Motor neuron (in vitro differentiated cells): ENCODE measurements at regions not wholly inside any gene's neighbourhood (a gene's known extent, or its start where the extent isn't known, plus 50 kb on each side); places are given as distances from the start of the nearest gene placed in this dataset.
"Not testable (repeated sequence)": the region's sequence is repeated elsewhere in the genome, so short reads cannot be mapped to it uniquely, and the experiment has no call there.

Source experiments
- ATAC-seq, 8 experiments: fragments of 200-7000 bp; cut with Tn5 transposase; replicated peaks in 6 of 8; 2 replicates each; pipeline ENCODE4 v1.8.0; 2021; ENCODE audit warnings: mild to moderate bottlenecking in 8 of 8, moderate library complexity in 8 of 8
- H3K27ac ChIP-seq, 2 donors: fragments of 250-450 bp; sonication (Bioruptor Pico); 2 replicates each; pipeline ENCODE4 v1.9.0; 2021; ENCODE audit warnings: antibody characterized with exemption in 2 of 2, mild to moderate bottlenecking in 2 of 2, moderate library complexity in 1 of 2
- H3K4me1 ChIP-seq, 2 donors: fragments of 250-450 bp; sonication (Bioruptor Pico); replicated peaks in 1 of 2; 2 replicates each; pipeline ENCODE4 v1.6.1; 2021; ENCODE audit warnings: antibody characterized with exemption in 2 of 2, mild to moderate bottlenecking in 2 of 2, moderate library complexity in 1 of 2
- H3K4me3 ChIP-seq, 5 donors: fragments of 250-450 bp; sonication (Bioruptor Pico); 2 replicates each; pipeline ENCODE4 v1.9.0; 2021; ENCODE audit warnings: antibody characterized with exemption in 5 of 5, mild to moderate bottlenecking in 5 of 5, moderate library complexity in 4 of 5
- WGBS, 10 experiments: fragments of 450-650 bp; shearing (Covaris generic); methylation state at CpG; one replicate each; pipeline ENCODE4 v1.0.0; 2022; 5-methylcytosine and 5-hydroxymethylcytosine counted together
- in situ Hi-C, 9 experiments: fragments of 400-800 bp; cut with MboI; loops; one replicate each; pipeline ENCODE4 v1.15.0; 2021; ENCODE audit warnings: low sequenced_read_pairs in 9 of 9, low pct_unique_long_range_greater_than_20kb in 2 of 9; ENCODE audit not compliant: unreplicated experiment in 9 of 9

DNA sequence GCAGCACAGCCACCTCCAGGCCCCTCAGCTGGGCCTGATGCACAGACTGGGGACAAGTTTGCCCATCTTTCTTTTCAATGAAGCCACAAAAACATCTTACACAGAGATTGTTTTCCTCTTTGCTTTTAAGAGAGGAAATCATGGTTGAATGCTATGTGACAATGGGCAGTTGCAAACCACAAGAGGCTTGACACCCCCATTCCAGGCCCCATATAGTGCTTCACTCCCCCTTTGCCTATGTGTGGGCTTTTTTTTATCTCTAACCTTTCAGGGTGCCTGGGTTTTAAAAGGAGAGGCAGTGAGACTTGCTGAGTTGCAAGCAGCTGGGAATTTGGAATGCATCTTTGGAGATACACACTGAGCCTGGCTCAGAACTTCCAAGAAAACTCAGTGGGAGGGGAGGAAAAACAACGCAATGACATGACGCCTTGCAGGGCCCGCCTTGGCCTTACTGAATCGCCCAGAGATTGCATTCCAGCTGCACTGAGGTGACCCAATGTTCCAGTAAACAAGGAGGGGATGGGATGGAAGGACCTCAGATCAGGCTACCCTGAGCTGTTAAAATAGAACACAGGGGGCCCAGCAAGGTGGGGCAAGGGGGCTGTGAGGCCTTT lies 145.2 kb upstream of the ZNF648 start:
- 23 to 75% (median 65%) methylated on average over 2 to 4 of the region's 4 CpGs; no CpG with 5 or more reads in 4 of the 10 experiments for WGBS, 10 experiments
- in situ Hi-C loops = no loop called here
- peak in 2 of 8 experiments; percentile 61 to 81 for ATAC-seq
- no peaks in the 10 kb centered on the region for H3K4me1 ChIP-seq
- H3K27ac ChIP-seq = no peak overlapping the region
- H3K4me3 ChIP-seq = no peak overlapping the region

GRCh38 chr1:182205351-182206022 lies 144.0 kb upstream of the ZNF648 start:
- in situ Hi-C loops = no loop called here
- Histone ChIP-seq H3K4me3 (no peak overlapping the region), H3K27ac (no peak overlapping the region), H3K4me1 (no peaks in the 10 kb centered on the region)
- peak in 3 of 8 experiments; percentile 37 to 67 (median 50) for ATAC-seq

DNA sequence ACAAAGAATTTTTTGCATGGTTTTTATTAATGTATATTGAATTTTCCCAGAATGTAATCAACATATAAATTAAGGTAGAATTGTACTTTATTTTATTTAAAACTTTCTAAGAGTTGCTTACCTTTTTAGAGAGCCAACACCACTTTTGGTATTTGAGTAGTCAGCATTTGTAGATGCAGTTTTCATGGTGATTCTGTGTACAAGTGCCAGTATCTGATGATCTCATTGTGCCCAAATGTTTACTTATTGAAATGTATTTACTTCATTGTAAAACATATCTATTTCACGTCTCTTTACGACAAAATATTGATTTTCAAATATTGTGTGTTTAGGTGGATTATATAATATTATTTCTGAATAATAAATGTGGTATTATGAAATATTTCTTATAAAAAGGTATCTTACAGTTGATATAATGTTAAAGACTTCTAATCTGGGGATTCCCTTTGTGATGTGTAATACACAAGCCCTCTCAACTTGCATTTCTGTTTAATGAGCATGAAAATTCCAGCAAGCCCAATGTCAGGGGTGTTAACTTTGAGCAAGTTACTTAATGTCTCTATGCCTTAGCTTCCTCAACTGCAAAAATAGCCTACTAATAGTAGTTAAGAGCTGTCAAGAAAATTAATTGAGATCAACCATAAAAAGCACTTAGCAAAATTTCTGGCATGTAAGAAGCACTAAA lies 141.8 kb upstream of the ZNF648 start:
- no peak for ATAC-seq
- no peak overlapping the region for H3K27ac ChIP-seq
- in situ Hi-C loops = no loop called here
- H3K4me1 ChIP-seq = no peaks in the 10 kb centered on the region
- WGBS, 10 experiments = 70 to 100% (median 96%) methylated on average over 1 to 2 of the region's 2 CpGs
- no peak overlapping the region for H3K4me3 ChIP-seq

GRCh38 chr1:182201490-182201889 lies 140.0 kb upstream of the ZNF648 start:
- ATAC-seq, H3K4me3 ChIP-seq, in situ Hi-C loops, H3K4me1 ChIP-seq, H3K27ac ChIP-seq: not testable (repeated sequence)
- 80 to 100% (median 94%) methylated on average over 2 to 7 of the region's 7 CpGs; no CpG with 5 or more reads in 1 of the 10 experiments for WGBS, 10 experiments

- Histone ChIP-seq H3K4me1 (no peaks in the 10 kb centered on the region), H3K27ac (no peak overlapping the region), H3K4me3 (no peak overlapping the region)
- in situ Hi-C loops = no loop called here
- ATAC-seq = no peak
- WGBS, 10 experiments = 33 to 100% (median 71%) methylated on average over 1 to 4 of the region's 4 CpGs; no CpG with 5 or more reads in 1 of the 10 experiments
Observed at GRCh38 chr1:182200025-182200812, 138.7 kb upstream of the ZNF648 start.

DNA sequence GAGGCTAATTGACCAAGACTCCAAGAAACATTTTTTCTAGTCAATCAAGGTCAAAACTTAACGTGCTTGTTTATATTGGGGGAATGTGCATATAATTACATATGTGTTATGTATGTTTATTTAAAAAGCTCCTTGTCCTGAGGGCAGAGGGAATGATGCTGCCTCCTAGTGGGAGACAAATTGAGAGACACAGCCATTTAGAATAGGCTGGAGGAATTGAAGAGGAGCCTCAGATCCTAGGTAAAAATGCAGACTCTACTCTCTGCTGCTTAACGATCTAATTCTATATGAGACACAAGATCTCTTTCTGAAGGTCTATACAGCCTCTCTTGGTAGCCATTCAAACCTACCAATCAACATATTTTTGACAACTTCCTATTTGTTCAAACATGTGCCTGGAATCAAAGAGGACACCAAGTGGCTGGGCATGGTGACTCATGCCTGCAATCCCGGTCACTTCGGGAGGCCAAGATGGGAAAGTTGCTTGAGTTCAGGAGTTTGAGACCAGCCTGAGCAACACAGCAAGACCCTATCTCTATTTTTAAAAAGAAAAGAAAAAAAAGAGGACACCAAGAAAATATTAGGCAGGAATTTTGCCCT lies 136.6 kb upstream of the ZNF648 start:
- H3K27ac ChIP-seq = no peak overlapping the region
- no peak overlapping the region for H3K4me3 ChIP-seq
- peak in 3 of 8 experiments; percentile 73 to 84 (median 77) for ATAC-seq
- in situ Hi-C loops = loop anchor here in 1 of 9 experiments (10.0 kb wide), 1 partner anchor 53 kb away; no protein-coding TSS in a partner anchor
- 42 to 100% (median 67%) methylated on average over 1 to 4 of the region's 4 CpGs for WGBS, 10 experiments
- no peaks in the 10 kb centered on the region for H3K4me1 ChIP-seq

DNA sequence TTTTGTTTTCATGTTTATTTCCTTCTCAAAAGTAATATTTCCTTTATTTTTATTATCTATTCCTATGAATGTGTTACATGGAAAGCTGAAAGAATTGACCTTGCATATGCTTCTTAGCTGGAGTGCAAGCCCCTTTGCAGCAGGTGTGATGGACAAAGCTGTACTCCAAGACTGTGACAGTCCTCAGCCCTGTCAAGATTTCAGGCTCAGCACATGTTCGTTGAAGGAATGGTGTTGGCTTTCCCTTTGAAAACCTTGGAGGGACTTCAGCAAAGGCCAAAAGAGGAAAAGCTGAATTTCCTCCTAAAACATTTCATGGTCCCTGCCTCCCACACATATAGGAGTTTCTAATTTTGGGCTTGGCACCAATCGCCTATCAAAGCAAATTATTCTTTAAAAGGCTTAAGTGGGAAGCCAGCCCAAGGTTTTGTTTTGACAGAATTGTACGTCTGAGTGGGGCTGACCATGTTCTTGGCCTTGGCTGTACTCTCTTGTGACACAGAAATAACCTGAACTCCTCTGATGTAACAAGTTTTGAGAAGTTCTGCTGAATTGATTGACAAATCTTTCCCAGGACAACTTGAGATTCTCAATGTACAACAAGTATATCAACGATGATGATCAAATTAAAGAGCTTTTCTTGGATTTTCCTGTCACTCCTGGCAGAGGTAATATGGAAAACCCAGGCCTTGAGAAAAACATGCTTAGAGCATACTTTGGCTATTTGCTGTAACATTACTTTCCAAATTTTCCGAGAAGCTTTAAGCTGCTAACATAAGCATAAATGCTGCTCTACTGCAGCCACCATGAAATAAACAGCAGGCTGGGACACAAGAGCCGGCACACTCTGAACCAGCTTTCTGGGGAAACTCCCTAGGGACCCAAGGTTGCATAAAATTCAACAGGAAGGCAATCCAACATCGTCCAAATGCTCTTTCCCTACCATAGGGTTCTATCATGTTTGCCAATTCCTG lies 135.7 kb upstream of the ZNF648 start:
- ATAC-seq = peak in 3 of 8 experiments; percentile 37 to 54 (median 49)
- Histone ChIP-seq H3K27ac (no peak overlapping the region), H3K4me1 (no peaks in the 10 kb centered on the region), H3K4me3 (no peak overlapping the region)
- in situ Hi-C loops = loop anchor here in 1 of 9 experiments (10.0 kb wide), 1 partner anchor 52 kb away; no protein-coding TSS in a partner anchor
- WGBS, 10 experiments = 4 to 97% (median 83%) methylated on average over 2 to 7 of the region's 7 CpGs

- no peak overlapping the region for H3K27ac ChIP-seq
- no peak overlapping the region for H3K4me3 ChIP-seq
- no peak for ATAC-seq
- no peaks in the 10 kb centered on the region for H3K4me1 ChIP-seq
- in situ Hi-C loops = loop anchor here in 1 of 9 experiments (10.0 kb wide), 1 partner anchor 51 kb away; no protein-coding TSS in a partner anchor
- 0 to 77% (median 40%) methylated on average over 1 of the region's 1 CpG; no CpG with 5 or more reads in 3 of the 10 experiments for WGBS, 10 experiments
Observed at GRCh38 chr1:182195733-182196132, 134.2 kb upstream of the ZNF648 start.

DNA sequence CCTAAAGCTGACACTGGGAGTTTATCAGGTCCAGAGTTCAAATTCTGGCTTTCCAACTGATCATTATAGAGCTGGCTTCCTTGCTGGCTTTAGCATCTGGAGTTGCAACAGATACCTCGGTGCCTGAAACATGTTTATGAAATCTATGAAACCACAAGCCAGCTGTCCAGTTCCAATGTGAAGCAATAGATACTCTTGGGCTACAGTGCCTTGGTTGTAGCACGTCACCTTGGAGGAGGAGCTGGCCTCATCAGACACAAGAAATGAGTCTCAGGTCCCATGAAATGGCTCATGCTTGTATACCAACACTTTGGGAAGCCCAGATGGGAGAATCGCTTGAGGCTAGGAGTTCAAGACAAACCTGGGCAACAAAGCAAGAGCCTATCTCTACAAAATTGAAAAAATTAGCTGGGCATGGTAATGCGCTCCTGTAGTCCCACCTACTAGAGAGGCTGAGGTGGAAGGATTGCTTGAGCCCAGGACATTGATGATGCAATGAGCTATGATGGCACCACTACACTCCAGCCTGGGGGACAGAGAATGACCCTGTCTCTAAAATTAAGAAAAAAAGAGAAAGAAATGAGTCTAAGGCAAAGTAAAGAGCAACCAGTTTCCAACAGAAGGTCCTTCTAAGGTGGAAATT lies 132.5 kb upstream of the ZNF648 start:
- H3K4me3 ChIP-seq = no peak overlapping the region
- in situ Hi-C loops = loop anchor here in 1 of 9 experiments (10.0 kb wide), 1 partner anchor 49 kb away; no protein-coding TSS in a partner anchor

GRCh38 chr1:182192966-182193365 lies 131.5 kb upstream of the ZNF648 start:
- Histone ChIP-seq H3K4me3 (no peak overlapping the region), H3K27ac (no peak overlapping the region), H3K4me1 (no peaks in the 10 kb centered on the region)
- 20 to 100% (median 73%) methylated on average over 1 to 4 of the region's 4 CpGs; no CpG with 5 or more reads in 2 of the 10 experiments for WGBS, 10 experiments
- in situ Hi-C loops = loop anchor here in 1 of 9 experiments (10.0 kb wide), 1 partner anchor 48 kb away; no protein-coding TSS in a partner anchor
- no peak for ATAC-seq

More for the DNA sequence above, 132.5 kb upstream of the ZNF648 start:
- ATAC-seq = peak in 2 of 8 experiments; percentile 68 to 69
- Histone ChIP-seq H3K27ac (no peak overlapping the region), H3K4me1 (no peaks in the 10 kb centered on the region)
- WGBS, 10 experiments = 0 to 96% (median 86%) methylated on average over 1 to 4 of the region's 4 CpGs; no CpG with 5 or more reads in 2 of the 10 experiments

GRCh38 chr1:182192215-182192614 lies 130.7 kb upstream of the ZNF648 start:
- Histone ChIP-seq H3K4me3 (no peak overlapping the region), H3K27ac (no peak overlapping the region), H3K4me1 (no peaks in the 10 kb centered on the region)
- no peak for ATAC-seq
- 69 to 100% (median 94%) methylated on average over 2 to 3 of the region's 3 CpGs; no CpG with 5 or more reads in 1 of the 10 experiments for WGBS, 10 experiments
- in situ Hi-C loops = loop anchor here in 1 of 9 experiments (10.0 kb wide), 1 partner anchor 47 kb away; no protein-coding TSS in a partner anchor
